Subcutaneous abdominal adipose tissue (tissue), 5 donors: ENCODE measurements at regions not wholly inside any gene's neighbourhood (a gene's known extent, or its start where the extent isn't known, plus 50 kb on each side); places are given as distances from the start of the nearest gene placed in this dataset.

Experiments
- H3K27ac ChIP-seq: one replicate; pipeline ENCODE4 v1.7.0; 2013; ENCODE audit warnings: low read depth, mild to moderate bottlenecking, inconsistent platforms, low read length, moderate library complexity
- H3K27me3 ChIP-seq, 5 donors: one replicate each; pipeline ENCODE4 v1.7.0; 2013; ENCODE audit warnings: low read length in 5 of 5, inconsistent platforms in 1 of 5; ENCODE audit not compliant: control insufficient read depth in 5 of 5, insufficient read depth in 4 of 5
- H3K36me3 ChIP-seq, 5 donors: one replicate each; pipeline ENCODE4 v1.7.0; 2013; ENCODE audit warnings: low read length in 5 of 5; ENCODE audit not compliant: control insufficient read depth in 5 of 5, insufficient read depth in 5 of 5
- H3K4me1 ChIP-seq, 5 donors: one replicate each; pipeline ENCODE4 v1.7.0; 2013; ENCODE audit warnings: low read length in 5 of 5, mild to moderate bottlenecking in 3 of 5, moderate library complexity in 1 of 5; ENCODE audit not compliant: control insufficient read depth in 5 of 5, insufficient read depth in 5 of 5
- H3K4me3 ChIP-seq, 5 donors: one replicate each; pipeline ENCODE4 v1.7.0; 2013; ENCODE audit warnings: low read length in 5 of 5, low read depth in 1 of 5
- H3K9ac ChIP-seq, 5 donors: one replicate each; pipeline ENCODE4 v1.7.0; 2013; ENCODE audit warnings: low read length in 5 of 5, mild to moderate bottlenecking in 4 of 5, moderate library complexity in 3 of 5
- H3K9me3 ChIP-seq, 5 donors: one replicate each; pipeline ENCODE4 v1.7.0; 2013; ENCODE audit warnings: low read length in 5 of 5; ENCODE audit not compliant: control insufficient read depth in 5 of 5
- donor health status: healthy.
- donor health status: healthy.
- donor health status: healthy.
- donor health status: healthy.
- donor health status: healthy.

DNA sequence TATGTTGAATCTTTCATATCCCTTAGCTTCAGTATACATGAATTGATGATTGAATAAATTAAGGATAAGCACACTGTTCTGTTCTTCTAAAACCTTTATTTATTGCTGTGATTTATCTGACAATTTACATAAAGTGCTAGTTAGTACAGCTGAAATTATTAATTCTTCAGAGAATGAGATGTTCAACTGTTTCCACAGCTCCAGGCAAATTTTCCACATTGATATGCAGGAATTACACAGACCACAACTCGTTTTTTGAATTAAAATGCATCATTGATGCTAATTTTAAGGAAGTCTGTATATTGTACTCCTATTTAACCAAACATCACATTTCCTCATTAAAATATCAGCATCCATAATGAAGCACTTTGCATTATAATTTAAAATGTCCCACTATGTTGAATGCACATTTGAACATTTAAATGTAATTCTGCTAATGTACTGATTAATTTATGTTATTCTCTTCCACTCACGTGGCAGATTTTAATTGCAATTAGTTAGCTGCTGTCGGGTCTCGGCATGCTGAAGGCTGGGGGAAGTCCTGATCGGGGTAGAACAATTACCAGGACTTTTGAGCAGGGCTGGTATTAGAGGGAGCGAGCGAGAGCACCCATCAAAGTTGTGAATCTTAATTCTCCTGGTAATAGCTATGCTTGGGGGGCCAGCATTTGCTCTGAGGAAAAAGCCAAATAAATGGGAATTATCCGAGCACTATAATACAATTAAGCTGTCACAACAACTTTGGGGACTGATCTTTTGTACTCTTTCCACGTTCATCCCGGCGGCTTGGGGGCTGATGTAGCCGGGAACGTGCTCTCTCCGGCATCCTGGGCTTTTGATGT is 136.7 kb upstream of the TMTC4 start:
- Histone ChIP-seq H3K9ac (no peak overlapping the region), H3K27ac (no peak overlapping the region), H3K9me3 (no peaks in the 10 kb centered on the region), H3K27me3 (no peaks in the 10 kb centered on the region), H3K4me1 (peaks cover 0 to 6% (median 0%) of the 10 kb centered on the region in 5 donors), H3K36me3 (no peaks in the 10 kb centered on the region), H3K4me3 (no peak overlapping the region)

DNA sequence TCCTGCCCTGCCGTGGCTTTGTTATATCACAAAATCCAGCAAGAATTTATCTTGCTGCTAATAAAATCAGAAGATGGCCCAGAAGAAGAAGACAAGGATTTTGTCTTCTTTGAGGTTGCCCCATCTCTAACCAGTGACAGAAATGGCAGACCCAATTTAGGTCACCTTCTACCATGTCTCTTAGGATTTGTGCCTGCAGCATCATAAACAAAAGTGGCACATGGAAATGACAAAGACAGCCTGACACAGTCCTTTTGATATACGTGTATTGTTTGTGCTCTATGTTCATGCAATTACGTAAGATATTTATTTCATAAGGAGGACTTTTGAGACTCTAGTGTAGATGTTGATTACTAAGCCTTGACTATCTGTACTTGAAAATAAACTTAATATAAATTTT is 135.9 kb upstream of the TMTC4 start:
- no peaks in the 10 kb centered on the region for H3K9me3 ChIP-seq
- no peak overlapping the region for H3K27ac ChIP-seq
- H3K9ac ChIP-seq, result no peak overlapping the region
- H3K27me3 ChIP-seq, result peaks cover 0 to 3% (median 0%) of the 10 kb centered on the region in 5 donors
- no peak overlapping the region for H3K4me3 ChIP-seq
- peaks cover 0 to 6% (median 0%) of the 10 kb centered on the region in 5 donors for H3K4me1 ChIP-seq
- no peaks in the 10 kb centered on the region for H3K36me3 ChIP-seq

DNA sequence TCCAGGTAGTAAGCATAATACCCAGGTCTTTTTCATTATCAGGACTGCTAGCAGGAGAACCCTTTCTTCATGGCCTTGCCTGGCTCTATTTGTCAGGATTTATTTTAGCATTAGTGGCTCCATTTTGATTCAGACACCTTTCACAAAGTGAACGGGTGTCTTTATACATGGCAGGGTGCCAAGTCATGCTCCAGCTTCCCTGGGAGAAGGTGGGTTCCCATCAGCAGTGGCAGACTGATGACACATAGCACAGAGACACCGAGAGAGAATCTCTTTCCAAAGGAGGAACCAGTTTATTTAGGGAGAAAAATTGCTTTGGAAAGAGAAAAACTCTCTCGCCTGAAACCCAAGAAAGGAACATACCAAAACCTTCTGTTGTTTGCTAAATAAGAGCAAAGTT is 135.3 kb upstream of the TMTC4 start:
- Histone ChIP-seq H3K4me1 (peaks cover 0 to 6% (median 0%) of the 10 kb centered on the region in 5 donors), H3K27ac (no peak overlapping the region), H3K9me3 (no peaks in the 10 kb centered on the region), H3K4me3 (no peak overlapping the region), H3K9ac (no peak overlapping the region), H3K27me3 (peaks cover 0 to 3% (median 0%) of the 10 kb centered on the region in 5 donors), H3K36me3 (no peaks in the 10 kb centered on the region)

DNA sequence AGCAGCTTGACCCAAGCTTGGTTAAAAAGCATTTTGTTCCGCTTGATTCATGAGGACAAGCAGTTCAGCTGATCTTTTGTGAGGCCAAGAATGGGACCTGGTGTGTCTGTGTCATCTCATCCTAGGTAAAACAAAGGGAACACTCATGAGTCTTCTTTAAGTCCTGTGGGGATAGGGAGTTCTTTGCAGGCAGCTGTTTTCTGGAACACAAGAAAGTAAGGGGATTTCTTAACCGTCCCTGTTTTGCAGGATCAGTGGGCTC is 134.5 kb upstream of the TMTC4 start:
- H3K9me3 ChIP-seq, result no peaks in the 10 kb centered on the region
- H3K4me3 ChIP-seq, result no peak overlapping the region
- H3K9ac ChIP-seq, result no peak overlapping the region
- peaks cover 0 to 3% (median 0%) of the 10 kb centered on the region in 5 donors for H3K27me3 ChIP-seq
- H3K27ac ChIP-seq, result no peak overlapping the region
- H3K36me3 ChIP-seq, result no peaks in the 10 kb centered on the region
- peaks cover 0 to 6% (median 0%) of the 10 kb centered on the region in 5 donors for H3K4me1 ChIP-seq

DNA sequence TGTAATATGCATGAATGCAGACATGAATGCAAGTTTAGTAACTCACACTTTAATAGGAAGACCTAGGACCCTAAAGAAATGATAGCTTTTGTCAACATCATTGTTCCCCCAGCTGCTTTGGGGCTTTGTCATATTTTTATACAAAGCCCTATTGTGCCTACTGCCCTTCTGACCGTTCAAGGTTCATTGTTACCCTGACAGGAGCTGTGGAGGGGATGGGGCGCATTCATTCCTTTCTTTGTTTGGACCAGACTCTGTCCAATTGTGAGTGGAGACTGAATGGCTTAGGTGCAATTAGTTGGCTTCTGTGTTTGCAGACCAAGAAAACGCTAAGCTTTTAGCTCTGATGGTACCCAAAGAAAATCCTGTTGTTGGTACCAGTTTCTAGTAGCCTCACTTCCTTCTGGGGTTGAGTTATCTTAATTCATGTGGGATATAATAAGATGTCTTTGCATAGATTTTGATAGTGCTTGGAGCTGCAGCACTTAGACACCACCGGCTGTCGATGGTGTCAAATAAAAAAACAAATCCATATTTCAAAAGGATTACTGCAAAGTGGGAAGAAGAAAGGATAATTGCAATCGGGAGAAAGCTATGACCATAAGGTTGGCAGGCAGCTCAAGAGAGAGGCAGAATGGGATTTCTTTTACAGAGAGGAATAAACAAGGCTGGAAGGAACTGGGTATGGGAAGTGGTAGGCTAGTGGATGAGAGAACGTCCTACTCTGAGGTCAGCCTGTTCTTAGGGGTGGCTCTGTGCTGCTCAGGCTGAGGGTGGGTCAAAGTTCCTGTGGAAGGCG is 133.9 kb upstream of the TMTC4 start:
- Histone ChIP-seq H3K27me3 (peaks cover 0 to 3% (median 0%) of the 10 kb centered on the region in 5 donors), H3K27ac (no peak overlapping the region), H3K36me3 (no peaks in the 10 kb centered on the region), H3K4me1 (peaks cover 0 to 3% (median 0%) of the 10 kb centered on the region in 5 donors), H3K9ac (no peak overlapping the region), H3K4me3 (no peak overlapping the region), H3K9me3 (no peaks in the 10 kb centered on the region)

DNA sequence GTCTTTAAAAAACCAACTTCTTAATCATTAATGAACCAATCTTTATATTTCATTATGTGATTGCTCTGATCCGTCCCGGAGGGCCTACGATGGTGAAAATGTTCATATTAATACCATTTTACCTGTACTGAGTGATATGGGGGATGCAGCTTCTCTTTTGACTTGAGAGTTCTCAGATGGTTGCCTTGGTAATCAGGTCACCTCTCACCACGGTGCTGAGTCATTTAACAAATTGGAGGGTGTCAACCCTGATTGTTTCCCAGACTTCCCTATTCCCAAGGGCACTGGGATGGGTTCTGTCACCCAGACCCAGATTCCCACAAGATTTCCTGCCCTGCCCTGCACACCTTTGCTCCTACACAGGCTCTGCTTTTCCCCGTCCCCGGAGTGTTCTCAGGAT is 128.5 kb upstream of the TMTC4 start:
- Histone ChIP-seq H3K27ac (no peak overlapping the region), H3K27me3 (peaks cover 0 to 3% (median 0%) of the 10 kb centered on the region in 5 donors), H3K9me3 (no peaks in the 10 kb centered on the region), H3K4me3 (no peak overlapping the region), H3K9ac (no peak overlapping the region), H3K36me3 (no peaks in the 10 kb centered on the region), H3K4me1 (no peaks in the 10 kb centered on the region)

DNA sequence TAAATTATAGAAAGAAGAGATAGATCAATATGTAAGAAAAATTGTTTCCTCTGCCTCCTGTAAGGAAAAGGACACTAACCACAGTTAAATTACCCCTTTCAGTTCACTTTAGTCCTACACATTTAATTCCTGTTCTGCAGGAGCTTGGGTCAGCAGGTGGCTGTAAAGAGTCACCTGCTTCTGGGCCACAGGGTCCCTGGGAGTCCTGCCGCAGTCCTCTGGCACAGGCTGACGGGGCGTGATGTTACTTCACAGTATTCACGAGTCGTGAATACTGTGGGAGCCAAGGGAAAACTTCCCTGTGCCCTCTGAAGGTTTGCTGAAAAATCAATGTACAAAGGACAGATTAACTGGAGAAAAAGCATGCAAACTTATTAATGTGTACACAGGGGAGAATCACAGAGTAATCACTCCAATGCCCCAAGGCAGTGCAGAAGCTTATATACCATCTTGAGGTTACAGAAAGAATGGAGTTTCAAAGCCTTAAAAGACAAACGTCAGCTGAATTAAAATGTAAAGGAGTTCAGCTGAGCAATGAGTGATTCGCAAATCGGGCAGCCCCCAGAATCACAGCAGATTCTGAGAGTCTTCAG is 125.8 kb upstream of the TMTC4 start:
- Histone ChIP-seq H3K4me1 (no peaks in the 10 kb centered on the region), H3K36me3 (no peaks in the 10 kb centered on the region), H3K9me3 (peaks cover 0 to 6% (median 3%) of the 10 kb centered on the region in 5 donors), H3K27me3 (no peaks in the 10 kb centered on the region), H3K4me3 (no peak overlapping the region), H3K9ac (no peak overlapping the region), H3K27ac (no peak overlapping the region)

DNA sequence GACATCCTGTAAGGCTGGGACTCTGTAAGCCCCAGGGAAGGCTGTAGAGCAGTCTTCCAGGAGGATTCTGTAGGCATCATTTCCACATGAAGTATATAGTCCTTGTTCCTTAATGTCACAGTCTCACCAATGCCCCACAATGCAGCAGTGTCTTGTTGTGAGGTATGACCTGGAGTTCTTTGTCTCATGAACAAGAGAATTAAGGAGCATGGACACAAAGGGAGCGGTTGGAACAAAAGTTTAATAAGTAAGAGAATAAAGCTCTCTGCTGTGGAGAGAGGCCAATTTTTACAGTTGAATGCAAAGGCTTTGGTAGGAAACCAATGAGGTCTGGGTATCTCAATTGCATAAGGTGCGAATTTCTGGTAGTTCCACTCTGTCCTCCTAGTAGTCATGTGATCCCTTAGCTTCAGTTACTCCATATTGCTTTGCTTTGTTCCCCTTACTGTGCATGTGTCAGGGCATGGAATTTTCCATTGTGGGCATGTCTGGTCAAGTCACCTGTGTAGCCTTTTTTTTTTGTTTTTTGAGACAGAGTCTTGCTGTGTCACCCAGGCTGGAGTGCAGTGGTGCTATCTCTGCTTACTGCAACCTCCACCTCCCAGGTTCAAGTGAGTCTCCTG is 124.3 kb upstream of the TMTC4 start:
- no peak overlapping the region for H3K27ac ChIP-seq
- H3K4me1 ChIP-seq, result no peaks in the 10 kb centered on the region
- H3K36me3 ChIP-seq, result no peaks in the 10 kb centered on the region
- H3K9ac ChIP-seq, result no peak overlapping the region
- H3K4me3 ChIP-seq, result no peak overlapping the region
- H3K27me3 ChIP-seq, result no peaks in the 10 kb centered on the region
- H3K9me3 ChIP-seq, result peaks cover 0 to 9% (median 6%) of the 10 kb centered on the region in 5 donors

DNA sequence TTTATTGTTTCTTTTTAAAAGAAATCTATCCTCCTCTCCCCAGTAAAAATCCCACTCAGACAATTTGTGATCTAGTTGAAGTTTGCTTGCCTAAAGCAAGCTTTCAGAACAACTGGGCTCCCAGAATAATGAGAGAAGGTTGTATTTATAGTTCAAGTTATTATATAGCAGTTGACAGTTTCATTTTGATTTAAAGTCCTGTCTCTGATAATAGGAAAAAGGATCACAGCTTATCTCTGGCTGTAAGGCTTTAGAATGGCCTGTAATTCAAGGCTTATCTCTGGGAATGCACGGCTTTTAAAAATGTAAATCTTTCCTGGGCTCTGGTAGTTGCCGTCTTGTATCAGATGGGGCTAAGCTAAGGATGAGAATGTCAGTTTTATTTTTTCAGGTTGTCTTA is 123.3 kb upstream of the TMTC4 start:
- H3K9me3 ChIP-seq, result peaks cover 0 to 9% (median 6%) of the 10 kb centered on the region in 5 donors
- no peaks in the 10 kb centered on the region for H3K36me3 ChIP-seq
- no peaks in the 10 kb centered on the region for H3K4me1 ChIP-seq
- no peaks in the 10 kb centered on the region for H3K27me3 ChIP-seq
- no peak overlapping the region for H3K9ac ChIP-seq
- no peak overlapping the region for H3K4me3 ChIP-seq
- H3K27ac ChIP-seq, result no peak overlapping the region

DNA sequence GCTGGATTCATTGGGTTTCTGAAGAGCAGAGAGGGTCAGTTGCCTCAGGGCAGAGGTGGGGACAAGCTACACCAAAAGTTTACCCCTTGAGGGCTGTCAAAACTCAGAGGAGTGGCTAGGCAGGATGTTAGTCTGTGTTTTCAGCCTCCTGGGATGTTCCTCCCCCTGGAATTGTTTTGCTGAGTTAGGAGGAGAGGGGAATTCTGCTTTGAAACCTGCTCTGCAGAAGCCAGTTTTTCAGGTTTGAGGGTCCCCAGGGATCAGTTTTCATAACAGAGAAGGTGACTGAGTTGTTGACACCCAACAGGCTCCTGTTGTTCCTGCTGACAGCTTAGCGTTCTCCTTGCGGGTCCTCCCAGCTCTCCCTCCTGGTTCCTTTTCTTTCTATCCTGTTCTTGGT is 121.9 kb upstream of the TMTC4 start:
- Histone ChIP-seq H3K9me3 (peaks cover 0 to 9% (median 6%) of the 10 kb centered on the region in 5 donors), H3K9ac (no peak overlapping the region), H3K27ac (no peak overlapping the region)

More for the DNA sequence above, 121.9 kb upstream of the TMTC4 start:
- H3K36me3 ChIP-seq, result no peaks in the 10 kb centered on the region
- H3K27me3 ChIP-seq, result no peaks in the 10 kb centered on the region
- H3K4me3 ChIP-seq, result no peak overlapping the region
- H3K4me1 ChIP-seq, result no peaks in the 10 kb centered on the region
